ENCODE measurements at regions not wholly inside any gene's neighbourhood (a gene's known extent, or its start where the extent isn't known, plus 50 kb on each side); places are given as distances from the start of the nearest gene placed in this dataset.

DNA sequence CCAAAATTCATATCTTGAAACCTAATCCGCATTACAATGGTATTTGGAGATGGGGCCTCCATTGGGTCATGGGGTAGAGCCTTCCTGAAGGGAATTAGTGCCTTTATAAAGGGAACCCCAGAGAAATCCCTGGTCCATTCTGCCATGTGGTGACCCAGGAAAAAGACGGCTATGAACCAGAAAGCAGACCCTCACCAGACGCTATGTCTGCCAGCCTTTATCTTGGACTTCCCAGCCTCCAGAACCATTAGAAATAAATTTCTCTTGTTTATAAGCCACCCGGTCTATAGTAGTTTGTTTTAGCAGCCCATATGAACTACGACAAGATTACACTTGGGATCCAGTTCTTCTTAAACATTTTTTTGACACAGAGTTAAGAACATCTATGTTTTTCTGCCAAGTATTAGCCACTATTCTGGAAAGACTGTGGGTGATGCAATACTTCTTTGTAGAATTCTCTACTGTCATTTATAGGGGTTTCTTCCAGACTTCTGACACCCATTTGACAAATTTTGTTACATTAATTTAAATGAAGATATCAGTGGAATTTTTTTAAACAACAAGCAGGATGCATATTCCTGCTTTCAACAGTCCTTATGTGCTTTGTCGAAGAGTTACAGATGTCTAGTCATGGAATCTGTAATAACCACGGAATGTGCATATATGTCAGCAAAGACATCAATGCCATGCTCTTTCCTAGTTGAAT lies 572.4 kb downstream of the NR2F1-AS1 start:
- TF ChIP-seq ZFX (IDR thresholded peaks at IDR 0.05) (no peak), CTCF (conservative IDR thresholded peaks at IDR 0.05) (no peak)
- no peak overlapping the region for H3K27ac ChIP-seq

DNA sequence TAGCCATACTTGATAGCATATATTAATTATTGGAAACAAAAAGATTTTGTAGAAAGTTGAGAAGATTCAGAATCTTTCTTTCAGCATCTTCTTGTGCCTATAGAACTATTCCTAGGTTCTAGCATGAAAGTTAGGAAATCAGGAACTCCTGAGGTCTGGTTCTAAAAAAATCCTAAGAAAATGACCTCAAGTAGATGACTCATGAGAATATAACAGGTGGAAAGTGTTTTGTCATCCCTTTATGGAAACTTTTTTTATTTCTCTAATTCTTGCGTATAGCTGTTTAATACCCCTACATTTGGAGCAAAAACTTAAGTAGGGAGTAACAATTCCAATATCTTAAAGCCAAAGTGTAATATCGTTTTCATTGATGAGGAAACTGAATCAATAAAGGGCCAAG lies 574.1 kb downstream of the NR2F1-AS1 start:
- TF ChIP-seq ZFX (IDR thresholded peaks at IDR 0.05) (no peak), CTCF (conservative IDR thresholded peaks at IDR 0.05) (no peak)
- no peak overlapping the region for H3K27ac ChIP-seq

- no peak overlapping the region for H3K27ac ChIP-seq
- no peak for TF ChIP-seq CTCF (conservative IDR thresholded peaks at IDR 0.05)
- no peak for TF ChIP-seq ZFX (IDR thresholded peaks at IDR 0.05)
Observed at GRCh38 chr5:92998456-92998855, 582.6 kb downstream of the NR2F1-AS1 start.

GRCh38 chr5:92994392-92994791 lies 586.6 kb downstream of the NR2F1-AS1 start:
- TF ChIP-seq ZFX (IDR thresholded peaks at IDR 0.05) (no peak), CTCF (conservative IDR thresholded peaks at IDR 0.05) (no peak)
- no peak overlapping the region for H3K27ac ChIP-seq

DNA sequence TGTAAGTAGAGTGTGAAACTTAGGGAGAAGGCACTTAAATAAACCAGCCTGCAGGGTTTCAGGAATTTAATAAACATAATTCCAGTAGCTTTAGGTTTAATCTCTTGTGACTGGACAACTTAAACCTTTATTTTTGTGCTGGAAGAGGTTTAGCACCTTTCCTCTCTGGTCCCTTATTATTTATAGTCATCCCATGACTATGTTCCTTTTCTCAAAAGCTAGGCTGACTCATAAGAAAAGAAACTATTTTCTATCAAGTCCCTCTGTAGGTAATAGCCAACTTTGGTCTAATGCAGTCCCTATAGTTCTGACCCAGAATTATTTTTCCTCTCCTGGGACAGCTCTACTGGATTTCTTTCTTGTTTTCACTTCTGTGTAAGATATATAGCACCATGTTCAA lies 588.9 kb downstream of the NR2F1-AS1 start:
- TF ChIP-seq CTCF (conservative IDR thresholded peaks at IDR 0.05) (no peak), ZFX (IDR thresholded peaks at IDR 0.05) (no peak)
- no peak overlapping the region for H3K27ac ChIP-seq

DNA sequence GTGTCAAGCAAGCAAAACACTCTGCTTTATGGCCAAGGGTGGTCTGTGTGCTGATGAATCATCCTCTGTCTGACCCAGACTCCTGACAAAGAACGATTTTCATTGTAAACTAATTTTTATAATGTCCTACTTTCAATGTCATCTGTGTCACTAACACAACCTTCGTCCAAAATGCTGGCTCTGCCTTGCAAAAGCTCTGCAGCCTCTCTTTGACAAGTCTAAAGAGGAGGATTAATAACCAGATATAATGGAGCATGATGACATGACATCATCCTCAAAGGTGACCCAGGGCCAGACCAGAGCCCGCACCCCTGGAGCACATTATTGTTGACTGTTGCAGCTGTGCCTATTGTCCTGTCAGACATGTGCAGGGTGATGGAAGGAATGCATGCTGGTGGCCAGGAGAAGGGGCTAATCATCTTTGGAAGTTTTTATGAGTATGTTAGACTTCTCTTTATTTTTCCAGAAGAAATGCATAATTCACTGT lies 589.4 kb downstream of the NR2F1-AS1 start:
- TF ChIP-seq ZFX (IDR thresholded peaks at IDR 0.05): no peak
- TF ChIP-seq CTCF (conservative IDR thresholded peaks at IDR 0.05): no peak
- no peak overlapping the region for H3K27ac ChIP-seq

GRCh38 chr5:92990771-92991170 lies 590.2 kb downstream of the NR2F1-AS1 start:
- no peak overlapping the region for H3K27ac ChIP-seq
- TF ChIP-seq CTCF (conservative IDR thresholded peaks at IDR 0.05): no peak
- TF ChIP-seq ZFX (IDR thresholded peaks at IDR 0.05): no peak
